ENCODE measurements at regions not wholly inside any gene's neighbourhood (a gene's known extent, or its start where the extent isn't known, plus 50 kb on each side); places are given as distances from the start of the nearest gene placed in this dataset.
"Not testable (repeated sequence)": the region's sequence is repeated elsewhere in the genome, so short reads cannot be mapped to it uniquely, and the experiment has no call there.

GRCh38 chr5:84474126-84474525 lies 89.4 kb upstream of the EDIL3 start:
- DNase-seq, result no peak

GRCh38 chr5:84453405-84453804 lies 68.7 kb upstream of the EDIL3 start:
- no peak for DNase-seq

- peak; percentile 81 for DNase-seq
Measured at GRCh38 chr5:84450617-84451414, 66.1 kb upstream of the EDIL3 start.

- DNase-seq, result no peak
Measured at GRCh38 chr5:84445049-84445685, 60.5 kb upstream of the EDIL3 start.

- no peak for DNase-seq
Measured at GRCh38 chr5:84438456-84438855, 53.8 kb upstream of the EDIL3 start.

- DNase-seq, result no peak
Measured at GRCh38 chr5:84437673-84438315, 53.1 kb upstream of the EDIL3 start.

- no peak for DNase-seq
Measured at GRCh38 chr5:84436866-84437265, 52.2 kb upstream of the EDIL3 start.

- DNase-seq, result not testable (repeated sequence)
Measured at GRCh38 chr5:84435861-84436346, 51.2 kb upstream of the EDIL3 start.
